Adrenal gland (tissue), 9 donors: ENCODE measurements at regions not wholly inside any gene's neighbourhood (a gene's known extent, or its start where the extent isn't known, plus 50 kb on each side); places are given as distances from the start of the nearest gene placed in this dataset.

Source experiments
- DNase-seq, 7 donors: peaks; one replicate each; pipeline ENCODE4 v3.0.0-alpha.2; 2019 to 2020
- H3K27ac ChIP-seq, 5 donors: fragments of 200-600 bp; sonication (generic) in 4 of 5; 1 replicate in 3 of 5; 2 replicates in 2 of 5; pipeline versions ENCODE4 v1.5.1 to v1.8.0; 2016 to 2020; ENCODE audit warnings: mild to moderate bottlenecking in 1 of 5
- H3K27me3 ChIP-seq: fragments of 200-600 bp; 2 replicates; pipeline ENCODE4 v1.8.0; 2021
- H3K36me3 ChIP-seq, 2 donors: fragments of 200-600 bp; replicated peaks in 1 of 2; 1 replicate in 1 of 2; 2 replicates in 1 of 2; pipeline versions ENCODE4 v1.5.1 to v1.8.0; 2018 to 2022
- H3K4me1 ChIP-seq, 2 donors: fragments of 200-600 bp; replicated peaks in 1 of 2; 1 replicate in 1 of 2; 2 replicates in 1 of 2; pipeline versions ENCODE4 v1.5.1 to v1.8.0; 2018 to 2021
- H3K4me3 ChIP-seq, 4 donors: fragments of 200-600 bp; sonication (generic) in 3 of 4; one replicate each; pipeline ENCODE4 v1.5.1; 2016 to 2018
- H3K9me3 ChIP-seq, 3 donors: fragments of 200-600 bp; sonication (generic) in 1 of 3; replicated peaks in 1 of 3; 1 replicate in 2 of 3; 2 replicates in 1 of 3; pipeline versions ENCODE4 v1.5.1 to v1.8.0; 2016 to 2021
- POLR2A ChIP-seq, 2 donors: fragments of 450-650 bp; IDR thresholded peaks; one replicate each; pipeline ENCODE4 v1.6.1; 2017; ENCODE audit warnings: antibody characterized with exemption in 2 of 2, mild to moderate bottlenecking in 2 of 2, moderate library complexity in 1 of 2
- WGBS, 4 donors: extraction: QIAGEN DNeasy Blood & Tissue Kit in 2 of 4; methylation state at CpG; one replicate each; pipeline versions ENCODE4 v1.1.5 to v1.1.7; 2013 to 2017; 5-methylcytosine and 5-hydroxymethylcytosine counted together
- intact Hi-C, 2 donors: fragments of 100-400 bp; cut with DNase I; formaldehyde crosslinking; loops; one replicate each; pipeline versions ENCODE4 v1.14.1 to v1.15.0; 2022 to 2023
- TF ChIP-seq, protein P1 (sequence below), 6 experiments: fragments of 450-650 bp in 4 of 6; fragments of 200-600 bp in 2 of 6; sonication (generic) in 1 of 6; IDR thresholded peaks; 1 replicate in 5 of 6; 2 replicates in 1 of 6; pipeline versions ENCODE4 v1.5.1 to v1.8.0; 2016 to 2021; ENCODE audit warnings: antibody characterized with exemption in 6 of 6, mild to moderate bottlenecking in 2 of 6, moderate library complexity in 1 of 6
- donor health status: healthy with polysubstance abuse.
- donor health status: Bipolar disorder and iron deficiency.
- donor health status: DM: yes; HTN: yes; CAD: no.
- donor health status: DM: no; HTN: no; CAD: no.
- donor health status: DM: no; HTN: no; CAD: no.

DNA sequence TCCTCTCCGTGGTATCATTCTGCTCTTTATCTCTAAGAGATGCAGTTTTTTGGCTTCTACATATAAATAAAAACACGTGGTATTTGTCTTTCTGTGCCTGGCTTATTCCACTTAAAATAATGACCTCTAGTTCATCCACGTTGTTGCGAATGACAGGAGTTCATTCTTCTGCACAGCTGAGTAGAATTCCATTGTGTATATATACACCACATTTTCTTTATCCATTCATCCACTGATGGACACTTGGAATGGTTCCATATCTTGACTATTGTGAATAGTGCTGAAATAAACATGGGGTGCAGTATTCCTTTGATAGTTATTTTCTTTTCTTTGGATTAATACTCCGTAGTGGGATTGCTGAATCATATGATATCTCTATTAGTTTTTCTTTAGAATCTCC is 262.3 kb downstream of the SOX11 start:
- H3K4me1 ChIP-seq = no peaks in the 10 kb centered on the region
- intact Hi-C loops = no loop called here
- WGBS, 4 donors = 53 to 62% (median 61%) methylated on average over 5 of the region's 5 CpGs
- no peaks in the 10 kb centered on the region for H3K36me3 ChIP-seq
- no peaks in the 10 kb centered on the region for H3K27me3 ChIP-seq
- H3K4me3 ChIP-seq = no peak overlapping the region
- TF ChIP-seq, protein P1, sequence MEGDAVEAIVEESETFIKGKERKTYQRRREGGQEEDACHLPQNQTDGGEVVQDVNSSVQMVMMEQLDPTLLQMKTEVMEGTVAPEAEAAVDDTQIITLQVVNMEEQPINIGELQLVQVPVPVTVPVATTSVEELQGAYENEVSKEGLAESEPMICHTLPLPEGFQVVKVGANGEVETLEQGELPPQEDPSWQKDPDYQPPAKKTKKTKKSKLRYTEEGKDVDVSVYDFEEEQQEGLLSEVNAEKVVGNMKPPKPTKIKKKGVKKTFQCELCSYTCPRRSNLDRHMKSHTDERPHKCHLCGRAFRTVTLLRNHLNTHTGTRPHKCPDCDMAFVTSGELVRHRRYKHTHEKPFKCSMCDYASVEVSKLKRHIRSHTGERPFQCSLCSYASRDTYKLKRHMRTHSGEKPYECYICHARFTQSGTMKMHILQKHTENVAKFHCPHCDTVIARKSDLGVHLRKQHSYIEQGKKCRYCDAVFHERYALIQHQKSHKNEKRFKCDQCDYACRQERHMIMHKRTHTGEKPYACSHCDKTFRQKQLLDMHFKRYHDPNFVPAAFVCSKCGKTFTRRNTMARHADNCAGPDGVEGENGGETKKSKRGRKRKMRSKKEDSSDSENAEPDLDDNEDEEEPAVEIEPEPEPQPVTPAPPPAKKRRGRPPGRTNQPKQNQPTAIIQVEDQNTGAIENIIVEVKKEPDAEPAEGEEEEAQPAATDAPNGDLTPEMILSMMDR (IDR thresholded peaks at IDR 0.05) = no peak
- TF ChIP-seq POLR2A (IDR thresholded peaks at IDR 0.05) = no peak
- no peak for DNase-seq
- H3K9me3 ChIP-seq = no peaks in the 10 kb centered on the region
- no peak overlapping the region for H3K27ac ChIP-seq

DNA sequence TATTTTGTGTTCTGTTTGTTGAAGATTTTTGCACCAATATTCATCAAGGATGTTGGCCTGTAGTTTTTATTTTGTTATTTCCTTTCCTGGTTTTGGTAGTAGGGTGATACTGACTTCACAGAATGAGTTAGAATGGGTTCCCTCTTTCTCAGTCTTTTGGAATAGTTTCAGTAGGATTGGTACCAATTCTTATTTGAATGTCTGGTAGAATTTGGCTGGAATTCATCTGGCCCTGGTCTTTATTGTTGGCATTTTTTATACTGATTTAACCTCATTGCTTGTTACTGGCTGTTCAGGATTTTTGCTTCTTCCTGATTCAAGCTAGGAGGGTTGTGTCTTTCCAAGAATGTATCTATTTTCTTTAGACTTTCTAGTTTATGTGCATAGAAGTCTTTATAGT is 263.7 kb downstream of the SOX11 start:
- TF ChIP-seq POLR2A (IDR thresholded peaks at IDR 0.05) = no peak
- TF ChIP-seq, protein P1 (IDR thresholded peaks at IDR 0.05) = no peak
- Histone ChIP-seq H3K36me3 (no peaks in the 10 kb centered on the region), H3K4me3 (no peak overlapping the region), H3K27ac (no peak overlapping the region), H3K27me3 (no peaks in the 10 kb centered on the region), H3K4me1 (no peaks in the 10 kb centered on the region), H3K9me3 (no peaks in the 10 kb centered on the region)
- no peak for DNase-seq
- intact Hi-C loops = no loop called here

DNA sequence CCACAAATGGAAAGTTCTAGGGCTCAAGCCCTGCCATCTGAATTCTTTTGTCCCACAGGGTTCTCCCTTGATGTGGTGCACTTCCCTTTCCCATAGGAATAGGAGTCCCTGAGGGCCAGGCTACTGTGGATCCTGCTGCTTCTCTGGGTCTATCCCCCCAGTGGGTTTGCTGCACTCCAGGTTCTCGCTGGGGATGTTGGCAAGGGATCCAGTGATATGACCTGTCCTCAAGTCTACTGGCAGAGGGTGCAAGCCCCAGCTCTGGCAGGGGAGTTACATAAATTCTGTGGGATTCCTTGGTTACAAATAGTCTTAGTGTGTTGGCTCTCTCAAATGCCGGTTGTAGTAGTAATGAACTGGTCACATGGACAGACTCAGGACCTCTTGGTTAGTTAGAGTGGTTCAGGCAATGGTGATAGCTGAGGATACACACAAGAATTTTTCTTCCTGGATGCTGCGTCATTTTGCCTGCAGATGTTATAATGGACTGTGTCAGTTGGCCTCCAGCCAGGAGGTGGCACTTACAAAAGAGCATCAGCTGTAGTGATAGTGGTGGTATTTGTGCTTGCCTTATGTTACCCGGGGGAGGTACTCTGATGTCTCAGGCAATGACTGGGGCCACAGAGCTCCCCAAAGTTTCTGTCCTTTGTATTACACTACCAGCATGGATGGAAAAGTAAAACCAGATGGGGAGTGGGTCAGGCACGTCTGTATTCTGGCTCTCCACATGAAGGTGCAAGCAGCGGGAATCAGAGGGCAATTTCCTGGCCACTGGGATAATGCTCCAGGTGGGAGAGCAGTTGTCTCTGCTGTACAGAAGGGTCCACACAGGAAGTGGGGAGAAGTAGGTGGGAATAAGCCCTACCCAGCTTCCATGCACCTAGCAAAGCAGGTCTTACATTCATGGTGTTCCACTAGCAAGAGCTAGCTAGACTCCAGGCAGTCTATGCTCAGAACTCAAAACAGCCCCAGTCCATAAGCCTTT is 267.9 kb downstream of the SOX11 start:
- H3K27me3 ChIP-seq = no peaks in the 10 kb centered on the region
- intact Hi-C loops = no loop called here
- 69 to 80% (median 72%) methylated on average over 5 to 6 of the region's 6 CpGs for WGBS, 4 donors
- no peak for TF ChIP-seq POLR2A (IDR thresholded peaks at IDR 0.05)
- TF ChIP-seq, protein P1 (IDR thresholded peaks at IDR 0.05) = no peak
- no peaks in the 10 kb centered on the region for H3K9me3 ChIP-seq
- H3K36me3 ChIP-seq = no peaks in the 10 kb centered on the region
- H3K4me1 ChIP-seq = no peaks in the 10 kb centered on the region
- no peak overlapping the region for H3K4me3 ChIP-seq
- no peak overlapping the region for H3K27ac ChIP-seq
- no peak for DNase-seq

DNA sequence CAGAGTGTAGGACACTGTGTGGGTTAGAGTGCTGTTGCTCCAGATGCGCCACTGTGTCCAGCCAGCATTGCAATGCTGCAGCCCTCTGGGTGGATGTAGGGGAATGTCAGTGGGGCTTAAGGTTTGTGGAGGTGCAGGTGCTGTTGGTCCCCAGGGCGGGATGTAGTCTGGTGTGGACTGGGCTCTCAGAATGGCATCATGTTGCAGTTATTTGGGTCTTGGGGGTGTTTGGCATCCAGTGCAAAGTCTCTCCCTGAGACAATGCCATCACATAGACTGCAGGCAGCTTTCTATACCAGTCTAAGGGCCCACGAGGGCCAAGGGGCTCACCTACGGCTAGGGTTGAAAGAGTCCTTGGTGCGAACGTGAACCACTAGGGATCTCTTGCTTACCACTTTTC is 275.3 kb downstream of the SOX11 start:
- Histone ChIP-seq H3K27me3 (no peaks in the 10 kb centered on the region), H3K36me3 (no peaks in the 10 kb centered on the region), H3K4me3 (no peak overlapping the region), H3K27ac (no peak overlapping the region), H3K4me1 (no peaks in the 10 kb centered on the region), H3K9me3 (no peaks in the 10 kb centered on the region)
- TF ChIP-seq, protein P1 (IDR thresholded peaks at IDR 0.05) = no peak
- TF ChIP-seq POLR2A (IDR thresholded peaks at IDR 0.05) = no peak
- 85 to 92% (median 87%) methylated on average over 4 to 6 of the region's 6 CpGs for WGBS, 4 donors
- intact Hi-C loops = no loop called here
- no peak for DNase-seq
